ENCODE measurements at regions not wholly inside any gene's neighbourhood (a gene's known extent, or its start where the extent isn't known, plus 50 kb on each side); places are given as distances from the start of the nearest gene placed in this dataset.

- Histone ChIP-seq H3K36me3 (replicated peaks in 1 of 2; ENCODE audit: control insufficient read depth in 1 of 2, insufficient read depth in 2 of 2, low read length in 2 of 2) (no peaks in the 10 kb centered on the region), H3K9ac (ENCODE audit: insufficient read depth, low read depth, low read length) (no peak overlapping the region), H3K4me1 (ENCODE audit: insufficient read depth, low read length) (no peaks in the 10 kb centered on the region), H4K20me1 (ENCODE audit: insufficient read depth, low read length) (no peaks in the 10 kb centered on the region), H3K4me2 (ENCODE audit: low read depth, low read length) (no peak overlapping the region), H3K27ac (ENCODE audit: extremely low read length, insufficient read depth, low read length) (no peak overlapping the region), H3K4me3 (replicated peaks in 1 of 3; ENCODE audit: insufficient read depth in 1 of 3, low read depth in 2 of 3, low read length in 3 of 3) (no peak overlapping the region), H2AFZ (ENCODE audit: low read length) (no peak overlapping the region), H3K79me2 (ENCODE audit: insufficient read depth, low read length) (no peaks in the 10 kb centered on the region), H3K9me3 (ENCODE audit: low read length) (no peaks in the 10 kb centered on the region), H3K27me3 (ENCODE audit: control insufficient read depth in 1 of 2, insufficient read depth in 2 of 2, low read length in 2 of 2) (peaks cover 2 to 38% of the 10 kb centered on the region in 2 experiments; a peak in 2 of 5 replicates)
- no peak for FAIRE-seq
- ChIA-PET CTCF (ENCODE audit: low intra/inter-chr PET ratio, low total read pairs) (no interaction called here), POLR2A (no interaction called here)
- in situ Hi-C loops (cut with HindIII; ENCODE audit: extremely low pct_ligation_motif_present, low pct_unique_long_range_greater_than_20kb) (loop anchor here (25.0 kb wide), 1 partner anchor 360 kb away; no protein-coding TSS in a partner anchor), intact Hi-C loops (cut with micrococcal nuclease; ENCODE audit: unreplicated experiment) (no loop called here)
- TF ChIP-seq GATA4 (IDR thresholded peaks at IDR 0.05; ENCODE audit: borderline replicate concordance, low read depth) (no peak), RARA (CRISPR knock-in tag; IDR thresholded peaks at IDR 0.05) (no peak), JDP2 (CRISPR knock-in tag; IDR thresholded peaks at IDR 0.05; ENCODE audit: borderline replicate concordance) (no peak), HHEX (CRISPR knock-in tag; IDR thresholded peaks at IDR 0.05) (no peak), PRMT3 (CRISPR knock-in tag; IDR thresholded peaks at IDR 0.05; ENCODE audit: borderline replicate concordance, low read depth) (no peak), ZBTB42 (CRISPR knock-in tag; IDR thresholded peaks at IDR 0.05) (no peak), GABPA (IDR thresholded peaks at IDR 0.05; ENCODE audit: low read depth, low read length) (no peak), GABPA (CRISPR knock-in tag; IDR thresholded peaks at IDR 0.05; ENCODE audit: low read depth) (no peak), GZF1 (CRISPR knock-in tag; IDR thresholded peaks at IDR 0.05) (no peak), ZNF747 (CRISPR knock-in tag; IDR thresholded peaks at IDR 0.05; ENCODE audit: borderline replicate concordance) (no peak), SMAD3 (CRISPR knock-in tag; IDR thresholded peaks at IDR 0.05) (no peak), ZBTB49 (CRISPR knock-in tag; IDR thresholded peaks at IDR 0.05; ENCODE audit: borderline replicate concordance) (no peak), GTF3A (CRISPR knock-in tag; conservative IDR thresholded peaks at IDR 0.05) (no peak), HOXA9 (CRISPR knock-in tag; IDR thresholded peaks at IDR 0.05; ENCODE audit: borderline replicate concordance) (no peak)
- TF ChIP-seq, protein P1, sequence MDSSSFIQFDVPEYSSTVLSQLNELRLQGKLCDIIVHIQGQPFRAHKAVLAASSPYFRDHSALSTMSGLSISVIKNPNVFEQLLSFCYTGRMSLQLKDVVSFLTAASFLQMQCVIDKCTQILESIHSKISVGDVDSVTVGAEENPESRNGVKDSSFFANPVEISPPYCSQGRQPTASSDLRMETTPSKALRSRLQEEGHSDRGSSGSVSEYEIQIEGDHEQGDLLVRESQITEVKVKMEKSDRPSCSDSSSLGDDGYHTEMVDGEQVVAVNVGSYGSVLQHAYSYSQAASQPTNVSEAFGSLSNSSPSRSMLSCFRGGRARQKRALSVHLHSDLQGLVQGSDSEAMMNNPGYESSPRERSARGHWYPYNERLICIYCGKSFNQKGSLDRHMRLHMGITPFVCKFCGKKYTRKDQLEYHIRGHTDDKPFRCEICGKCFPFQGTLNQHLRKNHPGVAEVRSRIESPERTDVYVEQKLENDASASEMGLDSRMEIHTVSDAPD (CRISPR knock-in tag; IDR thresholded peaks at IDR 0.05), result no peak
- DNase-seq (ENCODE audit: low spot score), result no peak
- BruUV-seq (replicated peaks), result no TSS peak
- no peak for ATAC-seq
Observed at GRCh38 chr6:105847433-105847832, 238.7 kb upstream of the PRDM1 start.
